B cell (primary cell): ENCODE measurements at regions not wholly inside any gene's neighbourhood (a gene's known extent, or its start where the extent isn't known, plus 50 kb on each side); places are given as distances from the start of the nearest gene placed in this dataset.

ENCODE experiments used
- ATAC-seq: fragments of 200-7000 bp; cut with Tn5 transposase; one replicate; pipeline ENCODE4 v1.10.0; 2021; ENCODE audit warnings: low read depth, mild to moderate bottlenecking, moderate number of reproducible peaks, moderate library complexity
- CTCF ChIA-PET: fragments of 350-600 bp; sonication (Branson Sonifier 250); formaldehyde crosslinking; loops from one replicate; lab custom pipeline; 2021; ENCODE audit warnings: antibody characterized with exemption, inconsistent platforms; lab: Charles Lee
- POLR2A ChIA-PET: fragments of 350-600 bp; sonication (Branson Sonifier 250); formaldehyde crosslinking; loops from one replicate; lab custom pipeline; 2021; ENCODE audit warnings: antibody characterized with exemption; lab: Charles Lee
- DNase-seq: peaks from one replicate; pipeline ENCODE4 v3.0.0; 2013
- H2AFZ ChIP-seq: 2 replicates; pipeline ENCODE4 v1.6.1; 2012; ENCODE audit warnings: mild to moderate bottlenecking, low read depth, low read length; ENCODE audit not compliant: insufficient read depth, poor library complexity, severe bottlenecking
- H3K27ac ChIP-seq, 2 donors: 1 replicate in 1 of 2; 2 replicates in 1 of 2; pipeline ENCODE4 v1.5.1; 2012 to 2013; ENCODE audit warnings: low read length in 2 of 2, mild to moderate bottlenecking in 2 of 2, moderate library complexity in 1 of 2
- H3K27me3 ChIP-seq, 4 experiments: fragments of 200-600 bp in 1 of 4; sonication (generic) in 1 of 4; replicated peaks in 1 of 4; 1 replicate in 2 of 4; 2 replicates in 2 of 4; pipeline versions ENCODE4 v1.6.1 to v1.7.0; 2013 to 2016; ENCODE audit warnings: low read length in 3 of 4, mild to moderate bottlenecking in 2 of 4, mixed read lengths in 1 of 4, moderate library complexity in 1 of 4; ENCODE audit not compliant: insufficient read depth in 4 of 4, control insufficient read depth in 3 of 4; ENCODE audit errors: control extremely low read depth in 1 of 4
- H3K36me3 ChIP-seq, 2 experiments: replicated peaks in 1 of 2; 1 replicate in 1 of 2; 2 replicates in 1 of 2; pipeline versions ENCODE4 v1.6.1 to v1.7.1; 2013; ENCODE audit warnings: low read length in 1 of 2; ENCODE audit not compliant: insufficient read depth in 2 of 2, control insufficient read depth in 1 of 2; ENCODE audit errors: control extremely low read depth in 1 of 2, extremely low read depth in 1 of 2
- H3K4me1 ChIP-seq, 2 donors: fragments of 200-600 bp in 1 of 2; sonication (generic) in 1 of 2; 1 replicate in 1 of 2; 2 replicates in 1 of 2; pipeline versions ENCODE4 v1.5.1 to v1.6.1; 2013 to 2017; ENCODE audit warnings: low read length in 2 of 2; ENCODE audit not compliant: control insufficient read depth in 2 of 2, insufficient read depth in 2 of 2
- H3K4me2 ChIP-seq: replicated peaks from 2 replicates; pipeline ENCODE3; 2012; ENCODE audit warnings: mild to moderate bottlenecking, low read depth, low read length; ENCODE audit not compliant: poor library complexity, severe bottlenecking
- H3K4me3 ChIP-seq, 5 experiments: fragments of 200-600 bp in 1 of 5; sonication (generic) in 1 of 5; 1 replicate in 3 of 5; 2 replicates in 2 of 5; pipeline versions ENCODE4 v1.5.1 to v1.7.0; 2011 to 2016; ENCODE audit warnings: low read length in 4 of 5, mild to moderate bottlenecking in 4 of 5, low read depth in 2 of 5, control low read depth in 1 of 5, moderate library complexity in 1 of 5; ENCODE audit not compliant: insufficient read depth in 1 of 5; ENCODE audit errors: control extremely low read depth in 1 of 5, extremely low read depth in 1 of 5
- H3K79me2 ChIP-seq: fragments of 200-600 bp; sonication (generic); one replicate; pipeline ENCODE4 v1.6.0; 2016; ENCODE audit warnings: low read length; ENCODE audit not compliant: control insufficient read depth, insufficient read depth
- H3K9ac ChIP-seq: fragments of 200-600 bp; sonication (generic); 2 replicates; pipeline ENCODE4 v1.6.1; 2017; ENCODE audit warnings: mild to moderate bottlenecking, low read length, moderate library complexity
- H3K9me3 ChIP-seq, 3 donors: one replicate each; pipeline versions ENCODE4 v1.6.1 to v1.7.1; 2013; ENCODE audit warnings: low read length in 2 of 3; ENCODE audit not compliant: control insufficient read depth in 2 of 3, insufficient read depth in 1 of 3; ENCODE audit errors: control extremely low read depth in 1 of 3
- H4K20me1 ChIP-seq: 2 replicates; pipeline ENCODE4 v1.6.0; 2012; ENCODE audit warnings: mild to moderate bottlenecking, low read length; ENCODE audit not compliant: insufficient read depth, control insufficient read depth, poor library complexity, severe bottlenecking
- H3K27ac Mint-ChIP-seq: one replicate; pipeline ENCODE4 v1.8.0; 2021; ENCODE audit warnings: mixed read lengths
- H3K27me3 Mint-ChIP-seq: one replicate; pipeline ENCODE4 v1.8.0; 2021; ENCODE audit warnings: mixed read lengths
- H3K4me1 Mint-ChIP-seq: one replicate; pipeline ENCODE4 v1.8.0; 2021; ENCODE audit warnings: mixed read lengths
- H3K4me3 Mint-ChIP-seq: one replicate; pipeline ENCODE4 v1.8.0; 2021; ENCODE audit warnings: mixed read lengths
- H3K9me3 Mint-ChIP-seq: one replicate; pipeline ENCODE4 v1.8.0; 2022; ENCODE audit warnings: mixed read lengths; ENCODE audit not compliant: insufficient read depth
- EZH2 ChIP-seq: IDR thresholded peaks from 2 replicates; pipeline ENCODE4 v1.6.1; 2012; ENCODE audit warnings: borderline replicate concordance, low read depth, mild to moderate bottlenecking, moderate library complexity, low read length; ENCODE audit not compliant: insufficient read depth, poor library complexity, severe bottlenecking
- intact Hi-C: fragments of 100-400 bp; cut with micrococcal nuclease; formaldehyde crosslinking; loops from one replicate; pipeline ENCODE4 v1.10.0; 2022
- TF ChIP-seq, protein P1 (sequence below): fragments of 200-600 bp; IDR thresholded peaks from one replicate; pipeline ENCODE4 v1.8.0; 2022; ENCODE audit warnings: antibody characterized with exemption, mild to moderate bottlenecking

- no peak overlapping the region for H3K4me3 Mint-ChIP-seq
- Histone ChIP-seq H3K9ac (no peak overlapping the region), H3K4me3 (no peak overlapping the region), H3K4me2 (no peak overlapping the region), H3K27ac (no peak overlapping the region), H3K4me1 (no peaks in the 10 kb centered on the region), H3K9me3 (peaks cover 0 to 7% (median 2%) of the 10 kb centered on the region in 3 donors), H2AFZ (no peak overlapping the region), H3K36me3 (no peaks in the 10 kb centered on the region), H3K27me3 (no peaks in the 10 kb centered on the region), H4K20me1 (no peaks in the 10 kb centered on the region), H3K79me2 (no peaks in the 10 kb centered on the region)
- POLR2A ChIA-PET, result no interaction called here
- no peaks in the 10 kb centered on the region for H3K27me3 Mint-ChIP-seq
- no peak for DNase-seq
- no peak overlapping the region for H3K27ac Mint-ChIP-seq
- peaks cover 7% of the 10 kb centered on the region for H3K9me3 Mint-ChIP-seq
- CTCF ChIA-PET, result no interaction called here
- intact Hi-C loops, result no loop called here
- no peak for ATAC-seq
- no peaks in the 10 kb centered on the region for H3K4me1 Mint-ChIP-seq
- TF ChIP-seq, protein P1, sequence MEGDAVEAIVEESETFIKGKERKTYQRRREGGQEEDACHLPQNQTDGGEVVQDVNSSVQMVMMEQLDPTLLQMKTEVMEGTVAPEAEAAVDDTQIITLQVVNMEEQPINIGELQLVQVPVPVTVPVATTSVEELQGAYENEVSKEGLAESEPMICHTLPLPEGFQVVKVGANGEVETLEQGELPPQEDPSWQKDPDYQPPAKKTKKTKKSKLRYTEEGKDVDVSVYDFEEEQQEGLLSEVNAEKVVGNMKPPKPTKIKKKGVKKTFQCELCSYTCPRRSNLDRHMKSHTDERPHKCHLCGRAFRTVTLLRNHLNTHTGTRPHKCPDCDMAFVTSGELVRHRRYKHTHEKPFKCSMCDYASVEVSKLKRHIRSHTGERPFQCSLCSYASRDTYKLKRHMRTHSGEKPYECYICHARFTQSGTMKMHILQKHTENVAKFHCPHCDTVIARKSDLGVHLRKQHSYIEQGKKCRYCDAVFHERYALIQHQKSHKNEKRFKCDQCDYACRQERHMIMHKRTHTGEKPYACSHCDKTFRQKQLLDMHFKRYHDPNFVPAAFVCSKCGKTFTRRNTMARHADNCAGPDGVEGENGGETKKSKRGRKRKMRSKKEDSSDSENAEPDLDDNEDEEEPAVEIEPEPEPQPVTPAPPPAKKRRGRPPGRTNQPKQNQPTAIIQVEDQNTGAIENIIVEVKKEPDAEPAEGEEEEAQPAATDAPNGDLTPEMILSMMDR, result no peak
- TF ChIP-seq EZH2, result no peak
Measured at GRCh38 chr3:40705663-40706062, 180.9 kb downstream of the ZNF621 start.

DNA sequence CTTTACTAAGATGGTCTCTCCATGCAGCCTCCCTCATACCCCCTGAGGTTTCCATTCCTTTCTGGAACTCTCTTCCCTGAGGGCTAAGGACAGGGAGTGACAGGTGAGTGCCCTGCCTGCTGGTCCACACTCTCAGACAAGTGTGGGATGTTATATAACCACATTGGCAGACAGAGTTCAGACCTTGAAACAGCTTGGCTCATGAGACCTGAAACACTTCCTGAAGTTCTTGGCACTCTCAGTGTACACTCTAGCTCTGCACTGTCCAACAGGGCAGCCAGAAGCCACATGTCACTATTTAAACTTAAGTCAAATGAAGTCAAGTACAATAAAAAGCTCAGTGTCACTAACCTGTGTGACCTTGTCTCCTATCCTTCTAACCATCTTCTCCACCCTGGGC lies 188.5 kb downstream of the ZNF621 start:
- H3K27ac Mint-ChIP-seq, result peak overlapping the region; percentile 66
- H3K27me3 Mint-ChIP-seq, result no peaks in the 10 kb centered on the region
- peaks cover 49% of the 10 kb centered on the region for H3K4me1 Mint-ChIP-seq
- no peak overlapping the region for H2AFZ ChIP-seq
- H3K4me3 Mint-ChIP-seq, result peak overlapping the region; percentile 55
- intact Hi-C loops, result loop anchor here (10.0 kb wide), 1 partner anchor 129 kb away; no protein-coding TSS in a partner anchor
- no peaks in the 10 kb centered on the region for H4K20me1 ChIP-seq
- no peaks in the 10 kb centered on the region for H3K27me3 ChIP-seq
- DNase-seq (peak; percentile 27), ATAC-seq (no peak)
- TF ChIP-seq EZH2, result no peak
- TF ChIP-seq, protein P1, result no peak
- ChIA-PET POLR2A (interaction anchor here (1.5 kb wide), 1 partner anchor 258 kb away, joined by 3 read pairs; no protein-coding TSS in a partner anchor), CTCF (interaction anchor here (1.9 kb wide), 1 partner anchor 129 kb away, joined by 5 read pairs; no protein-coding TSS in a partner anchor)
- no peak overlapping the region for H3K9ac ChIP-seq
- peak overlapping the region; percentile 28 to 42 for H3K27ac ChIP-seq
- H3K9me3 ChIP-seq, result peaks cover 0 to 3% (median 0%) of the 10 kb centered on the region in 3 donors
- peaks cover 39 to 44% of the 10 kb centered on the region in 2 donors for H3K4me1 ChIP-seq
- no peaks in the 10 kb centered on the region for H3K36me3 ChIP-seq
- H3K79me2 ChIP-seq, result no peaks in the 10 kb centered on the region
- H3K9me3 Mint-ChIP-seq, result no peaks in the 10 kb centered on the region
- peak overlapping the region; percentile 46 for H3K4me2 ChIP-seq
- peak overlapping the region in 1 of 5 experiments; percentile 8 for H3K4me3 ChIP-seq
